NCI-H128 (cell line): ENCODE measurements at regions not wholly inside any gene's neighbourhood (a gene's known extent, or its start where the extent isn't known, plus 50 kb on each side); places are given as distances from the start of the nearest gene placed in this dataset.
"Not testable (repeated sequence)": the region's sequence is repeated elsewhere in the genome, so short reads cannot be mapped to it uniquely, and the experiment has no call there.

Source experiments
- DNase-seq: peaks from one replicate; lab custom pipeline; 2025; ENCODE audit not compliant: unreplicated experiment; lab: John Stamatoyannopoulos, UW

- DNase-seq = no peak
These were observed 1243.3 kb upstream of the SEL1L start for GRCh38 chr14:82776958-82777357.

GRCh38 chr14:82778008-82778590 is 1244.4 kb upstream of the SEL1L start:
- no peak for DNase-seq

GRCh38 chr14:82778601-82779000 is 1244.9 kb upstream of the SEL1L start:
- no peak for DNase-seq

- DNase-seq = no peak
These were observed 1245.6 kb upstream of the SEL1L start for GRCh38 chr14:82779301-82779700.

GRCh38 chr14:82785756-82786482 is 1252.3 kb upstream of the SEL1L start:
- DNase-seq = no peak

GRCh38 chr14:82786483-82786880 is 1252.8 kb upstream of the SEL1L start:
- DNase-seq = no peak

- DNase-seq = no peak
These were observed 1262.4 kb upstream of the SEL1L start for GRCh38 chr14:82796086-82796485.

- DNase-seq = no peak
These were observed 1264.6 kb upstream of the SEL1L start for GRCh38 chr14:82798276-82798675.

GRCh38 chr14:82805892-82806825 is 1272.5 kb upstream of the SEL1L start:
- DNase-seq = no peak

GRCh38 chr14:82811246-82811645 is 1277.6 kb upstream of the SEL1L start:
- no peak for DNase-seq

GRCh38 chr14:82814339-82814738 is 1280.7 kb upstream of the SEL1L start:
- DNase-seq = not testable (repeated sequence)

- no peak for DNase-seq
These were observed 1296.9 kb upstream of the SEL1L start for GRCh38 chr14:82830596-82830995.

GRCh38 chr14:82836256-82836950 is 1302.8 kb upstream of the SEL1L start:
- DNase-seq = no peak

- DNase-seq = no peak
These were observed 1304.0 kb upstream of the SEL1L start for GRCh38 chr14:82837611-82838140.

- no peak for DNase-seq
These were observed 1316.9 kb upstream of the SEL1L start for GRCh38 chr14:82850576-82850975.

GRCh38 chr14:82854131-82854530 is 1320.5 kb upstream of the SEL1L start:
- DNase-seq = no peak

GRCh38 chr14:82854901-82855300 is 1321.2 kb upstream of the SEL1L start:
- DNase-seq = no peak

- peak; percentile 77 for DNase-seq
These were observed 1322.3 kb upstream of the SEL1L start for GRCh38 chr14:82855912-82856391.

- DNase-seq = no peak
These were observed 1327.7 kb upstream of the SEL1L start for GRCh38 chr14:82861313-82861712.

- DNase-seq = no peak
These were observed 1338.8 kb upstream of the SEL1L start for GRCh38 chr14:82872494-82872893.

- no peak for DNase-seq
These were observed 1345.3 kb upstream of the SEL1L start for GRCh38 chr14:82878951-82879350.
